Fibroblast of lung (primary cell): ENCODE measurements at regions not wholly inside any gene's neighbourhood (a gene's known extent, or its start where the extent isn't known, plus 50 kb on each side); places are given as distances from the start of the nearest gene placed in this dataset.

Experiments
- DNase-seq, 2 donors: peaks; one replicate each; pipeline versions ENCODE4 v3.0.0 to v3.0.0-alpha.2; 2010; ENCODE audit warnings: low read depth in 2 of 2
- H2AFZ ChIP-seq: 2 replicates; pipeline ENCODE4 v1.5.1; 2012; ENCODE audit warnings: low read length, control low read depth, inconsistent platforms
- H3K27ac ChIP-seq: 2 replicates; pipeline ENCODE4 v1.5.1; 2011; ENCODE audit warnings: low read length, control low read depth; ENCODE audit not compliant: insufficient read depth
- H3K27me3 ChIP-seq: 2 replicates; pipeline ENCODE4 v1.5.1; 2011; ENCODE audit warnings: mild to moderate bottlenecking, low read length; ENCODE audit not compliant: control insufficient read depth, insufficient read depth
- H3K36me3 ChIP-seq: 2 replicates; pipeline ENCODE4 v1.5.1; 2011; ENCODE audit warnings: low read length; ENCODE audit not compliant: control insufficient read depth, insufficient read depth
- H3K4me1 ChIP-seq: 2 replicates; pipeline ENCODE4 v1.5.1; 2011; ENCODE audit warnings: low read length; ENCODE audit not compliant: control insufficient read depth, insufficient read depth; ENCODE audit errors: extremely low read depth
- H3K4me2 ChIP-seq: 2 replicates; pipeline ENCODE4 v1.5.1; 2011; ENCODE audit warnings: low read length, control low read depth; ENCODE audit not compliant: insufficient read depth; ENCODE audit errors: extremely low read depth
- H3K4me3 ChIP-seq, 4 experiments: fragments of 200-600 bp in 1 of 4; sonication (generic) in 1 of 4; replicated peaks in 1 of 4; 2 replicates each; pipeline ENCODE4 v1.5.1; 2011 to 2016; ENCODE audit warnings: low read length in 4 of 4, low read depth in 3 of 4, mild to moderate bottlenecking in 3 of 4, control low read depth in 2 of 4, inconsistent platforms in 1 of 4, mixed read lengths in 1 of 4; ENCODE audit not compliant: insufficient read depth in 1 of 4; ENCODE audit errors: control extremely low read depth in 1 of 4
- H3K79me2 ChIP-seq: 2 replicates; pipeline ENCODE4 v1.5.1; 2012; ENCODE audit warnings: mild to moderate bottlenecking, low read length, inconsistent platforms; ENCODE audit not compliant: control insufficient read depth, insufficient read depth
- H3K9ac ChIP-seq: 2 replicates; pipeline ENCODE4 v1.5.1; 2011; ENCODE audit warnings: mild to moderate bottlenecking, low read length, control low read depth; ENCODE audit not compliant: insufficient read depth
- H3K9me3 ChIP-seq: 2 replicates; pipeline ENCODE4 v1.5.1; 2012; ENCODE audit warnings: low read depth, low read length; ENCODE audit not compliant: control insufficient read depth, insufficient read depth
- H4K20me1 ChIP-seq: 2 replicates; pipeline ENCODE4 v1.5.1; 2011; ENCODE audit warnings: low read length; ENCODE audit not compliant: control insufficient read depth, insufficient read depth; ENCODE audit errors: extremely low read depth
- EZH2 ChIP-seq: IDR thresholded peaks from 2 replicates; pipeline ENCODE4 v1.5.1; 2012; ENCODE audit warnings: low read length, control low read depth, mild to moderate bottlenecking; ENCODE audit errors: missing control alignments
- TF ChIP-seq, protein P1 (sequence below), 2 donors: IDR thresholded peaks in 1 of 2; conservative IDR thresholded peaks in 1 of 2; 1 replicate in 1 of 2; 2 replicates in 1 of 2; pipeline ENCODE4 v1.5.1; 2011 to 2012; ENCODE audit warnings: low read length in 2 of 2, control low read depth in 1 of 2, inconsistent platforms in 1 of 2, low read depth in 1 of 2, mild to moderate bottlenecking in 1 of 2

DNA sequence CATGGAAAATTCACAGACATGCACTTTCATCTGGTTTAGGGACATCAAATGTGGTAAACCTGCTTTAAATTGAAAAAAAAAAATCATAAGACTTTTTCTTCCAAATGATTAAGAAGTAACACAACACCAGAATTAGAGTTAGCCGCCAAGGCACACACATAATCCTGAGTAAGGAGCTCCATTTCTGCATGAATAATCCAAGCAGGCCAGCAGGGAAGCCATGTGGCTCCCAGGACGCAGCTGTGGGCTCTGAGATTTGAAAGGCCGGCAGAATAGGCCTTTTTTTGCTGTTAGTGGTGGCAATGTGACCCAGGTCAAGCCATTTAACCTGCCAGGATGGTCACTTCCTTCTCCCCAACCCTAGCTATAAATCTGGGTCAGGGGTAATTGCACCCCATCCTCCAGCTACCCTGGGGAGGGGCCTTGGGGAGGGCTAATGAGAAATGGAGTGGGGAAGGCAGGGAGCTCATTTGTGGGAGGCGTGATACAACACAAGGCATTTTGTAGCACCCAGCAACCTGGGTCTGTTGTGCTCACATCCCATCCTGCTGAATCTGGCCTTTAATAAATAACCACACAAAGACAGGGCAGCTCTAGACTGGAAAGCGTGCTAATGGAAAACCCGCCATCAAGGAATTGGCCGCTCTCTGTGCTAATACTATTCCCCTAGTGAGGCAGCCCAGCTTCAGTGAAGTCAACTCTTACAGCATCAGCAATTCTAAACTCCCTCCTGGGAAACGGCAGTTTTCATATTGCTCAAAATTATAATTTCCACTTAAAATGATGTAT is 178.5 kb downstream of the RHOU start:
- Histone ChIP-seq H2AFZ (no peak overlapping the region), H3K27ac (no peak overlapping the region), H3K9me3 (no peaks in the 10 kb centered on the region), H4K20me1 (no peaks in the 10 kb centered on the region), H3K4me3 (no peak overlapping the region), H3K36me3 (no peaks in the 10 kb centered on the region), H3K4me2 (no peak overlapping the region), H3K79me2 (no peaks in the 10 kb centered on the region), H3K27me3 (no peaks in the 10 kb centered on the region), H3K4me1 (no peaks in the 10 kb centered on the region), H3K9ac (no peak overlapping the region)
- TF ChIP-seq EZH2: no peak
- TF ChIP-seq, protein P1, sequence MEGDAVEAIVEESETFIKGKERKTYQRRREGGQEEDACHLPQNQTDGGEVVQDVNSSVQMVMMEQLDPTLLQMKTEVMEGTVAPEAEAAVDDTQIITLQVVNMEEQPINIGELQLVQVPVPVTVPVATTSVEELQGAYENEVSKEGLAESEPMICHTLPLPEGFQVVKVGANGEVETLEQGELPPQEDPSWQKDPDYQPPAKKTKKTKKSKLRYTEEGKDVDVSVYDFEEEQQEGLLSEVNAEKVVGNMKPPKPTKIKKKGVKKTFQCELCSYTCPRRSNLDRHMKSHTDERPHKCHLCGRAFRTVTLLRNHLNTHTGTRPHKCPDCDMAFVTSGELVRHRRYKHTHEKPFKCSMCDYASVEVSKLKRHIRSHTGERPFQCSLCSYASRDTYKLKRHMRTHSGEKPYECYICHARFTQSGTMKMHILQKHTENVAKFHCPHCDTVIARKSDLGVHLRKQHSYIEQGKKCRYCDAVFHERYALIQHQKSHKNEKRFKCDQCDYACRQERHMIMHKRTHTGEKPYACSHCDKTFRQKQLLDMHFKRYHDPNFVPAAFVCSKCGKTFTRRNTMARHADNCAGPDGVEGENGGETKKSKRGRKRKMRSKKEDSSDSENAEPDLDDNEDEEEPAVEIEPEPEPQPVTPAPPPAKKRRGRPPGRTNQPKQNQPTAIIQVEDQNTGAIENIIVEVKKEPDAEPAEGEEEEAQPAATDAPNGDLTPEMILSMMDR (conservative IDR thresholded peaks at IDR 0.05 in 1 of 2, IDR thresholded peaks at IDR 0.05 in 1 of 2; ENCODE audit: low read depth in 1 of 2, low read length in 2 of 2): no peak
- DNase-seq: no peak

DNA sequence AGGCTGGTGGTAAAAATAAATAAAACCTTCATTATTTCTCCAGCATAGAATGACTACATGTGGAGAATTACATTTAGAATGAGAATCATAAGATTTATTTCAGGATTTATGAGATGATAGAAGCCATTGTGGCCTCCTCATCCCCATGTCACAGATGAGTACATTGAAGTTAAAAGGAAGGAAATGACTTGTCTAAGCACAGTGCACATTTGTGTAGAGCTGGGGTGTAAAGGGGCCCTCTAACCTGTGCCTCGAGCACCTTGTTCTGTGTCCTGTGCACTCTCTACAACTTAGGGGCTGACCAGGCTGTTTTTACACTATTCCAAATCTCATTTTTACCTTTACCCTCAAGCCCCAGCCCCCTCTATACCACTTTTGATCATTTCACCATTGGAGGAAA is 179.4 kb downstream of the RHOU start:
- no peaks in the 10 kb centered on the region for H3K27me3 ChIP-seq
- no peak for DNase-seq
- H3K4me2 ChIP-seq: no peak overlapping the region
- no peaks in the 10 kb centered on the region for H4K20me1 ChIP-seq
- H2AFZ ChIP-seq: no peak overlapping the region
- no peaks in the 10 kb centered on the region for H3K79me2 ChIP-seq
- H3K27ac ChIP-seq: no peak overlapping the region
- TF ChIP-seq, protein P1 (conservative IDR thresholded peaks at IDR 0.05 in 1 of 2, IDR thresholded peaks at IDR 0.05 in 1 of 2; ENCODE audit: low read depth in 1 of 2, low read length in 2 of 2): no peak
- no peak for TF ChIP-seq EZH2
- H3K9ac ChIP-seq: no peak overlapping the region
- no peaks in the 10 kb centered on the region for H3K4me1 ChIP-seq
- no peak overlapping the region for H3K4me3 ChIP-seq
- H3K9me3 ChIP-seq: no peaks in the 10 kb centered on the region
- H3K36me3 ChIP-seq: no peaks in the 10 kb centered on the region

DNA sequence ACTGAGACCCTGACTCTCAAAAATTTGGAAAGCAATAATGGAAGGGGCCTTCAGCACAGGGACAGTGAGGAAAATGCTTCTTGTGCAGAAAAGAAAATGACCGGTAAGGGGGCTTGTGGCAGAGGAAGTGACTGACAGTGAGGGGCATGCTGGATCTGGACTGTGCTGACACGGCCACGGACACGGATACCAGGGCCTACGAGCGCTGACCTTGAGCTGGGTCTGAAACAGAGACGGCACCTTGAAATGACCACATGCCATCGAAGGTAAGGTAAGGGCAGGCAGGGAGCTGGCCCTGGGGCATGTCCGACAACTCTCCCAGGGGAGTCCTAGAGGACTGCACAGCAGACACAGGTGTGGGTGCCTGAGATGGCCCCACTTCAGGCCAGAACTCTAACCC is 182.1 kb downstream of the RHOU start:
- Histone ChIP-seq H3K9me3 (no peaks in the 10 kb centered on the region), H3K27ac (no peak overlapping the region), H3K9ac (no peak overlapping the region), H3K4me2 (no peak overlapping the region), H3K79me2 (no peaks in the 10 kb centered on the region), H3K4me3 (no peak overlapping the region), H3K27me3 (no peaks in the 10 kb centered on the region), H2AFZ (no peak overlapping the region), H4K20me1 (no peaks in the 10 kb centered on the region), H3K4me1 (no peaks in the 10 kb centered on the region), H3K36me3 (no peaks in the 10 kb centered on the region)
- DNase-seq: no peak
- TF ChIP-seq, protein P1 (conservative IDR thresholded peaks at IDR 0.05 in 1 of 2, IDR thresholded peaks at IDR 0.05 in 1 of 2; ENCODE audit: low read depth in 1 of 2, low read length in 2 of 2): no peak
- TF ChIP-seq EZH2: no peak
